ENCODE measurements at regions not wholly inside any gene's neighbourhood (a gene's known extent, or its start where the extent isn't known, plus 50 kb on each side); places are given as distances from the start of the nearest gene placed in this dataset.

GRCh38 chr19:23855676-23856075 is 59.0 kb upstream of the ZNF726 start:
- no peak overlapping the region for H3K27ac Mint-ChIP-seq
- peaks cover 86% of the 10 kb centered on the region for H3K9me3 Mint-ChIP-seq
- peak; percentile 76 for ATAC-seq
- H3K36me3 Mint-ChIP-seq = peaks cover 55% of the 10 kb centered on the region
- CTCF ChIA-PET = no interaction called here
- no peak overlapping the region for H3K4me3 Mint-ChIP-seq
- TF ChIP-seq CREM (CRISPR knock-in tag; IDR thresholded peaks at IDR 0.05) = no peak
- no peak for TF ChIP-seq ZBTB43 (CRISPR knock-in tag; IDR thresholded peaks at IDR 0.05)
- no peak for TF ChIP-seq ATF1 (CRISPR knock-in tag; IDR thresholded peaks at IDR 0.05)
- H3K27me3 Mint-ChIP-seq (ENCODE audit: low read depth) = peaks cover 3% of the 10 kb centered on the region
- POLR2A ChIA-PET = no interaction called here
- DNase-seq (ENCODE audit: low spot score) = peak; percentile 17
- H3K4me1 Mint-ChIP-seq = peaks cover 4% of the 10 kb centered on the region; the same call in 1 of the 2 replicates

- Mint-ChIP-seq H3K36me3 (peaks cover 68% of the 10 kb centered on the region), H3K27me3 (ENCODE audit: low read depth) (peaks cover 3% of the 10 kb centered on the region), H3K9me3 (peaks cover 97% of the 10 kb centered on the region), H3K4me1 (peaks cover 4% of the 10 kb centered on the region; the same call in 1 of the 2 replicates), H3K27ac (no peak overlapping the region), H3K4me3 (no peak overlapping the region)
- ChIA-PET CTCF (no interaction called here), POLR2A (no interaction called here)
- no peak for TF ChIP-seq ZNF219 (CRISPR knock-in tag; IDR thresholded peaks at IDR 0.05; ENCODE audit: borderline replicate concordance)
- TF ChIP-seq, protein P1, sequence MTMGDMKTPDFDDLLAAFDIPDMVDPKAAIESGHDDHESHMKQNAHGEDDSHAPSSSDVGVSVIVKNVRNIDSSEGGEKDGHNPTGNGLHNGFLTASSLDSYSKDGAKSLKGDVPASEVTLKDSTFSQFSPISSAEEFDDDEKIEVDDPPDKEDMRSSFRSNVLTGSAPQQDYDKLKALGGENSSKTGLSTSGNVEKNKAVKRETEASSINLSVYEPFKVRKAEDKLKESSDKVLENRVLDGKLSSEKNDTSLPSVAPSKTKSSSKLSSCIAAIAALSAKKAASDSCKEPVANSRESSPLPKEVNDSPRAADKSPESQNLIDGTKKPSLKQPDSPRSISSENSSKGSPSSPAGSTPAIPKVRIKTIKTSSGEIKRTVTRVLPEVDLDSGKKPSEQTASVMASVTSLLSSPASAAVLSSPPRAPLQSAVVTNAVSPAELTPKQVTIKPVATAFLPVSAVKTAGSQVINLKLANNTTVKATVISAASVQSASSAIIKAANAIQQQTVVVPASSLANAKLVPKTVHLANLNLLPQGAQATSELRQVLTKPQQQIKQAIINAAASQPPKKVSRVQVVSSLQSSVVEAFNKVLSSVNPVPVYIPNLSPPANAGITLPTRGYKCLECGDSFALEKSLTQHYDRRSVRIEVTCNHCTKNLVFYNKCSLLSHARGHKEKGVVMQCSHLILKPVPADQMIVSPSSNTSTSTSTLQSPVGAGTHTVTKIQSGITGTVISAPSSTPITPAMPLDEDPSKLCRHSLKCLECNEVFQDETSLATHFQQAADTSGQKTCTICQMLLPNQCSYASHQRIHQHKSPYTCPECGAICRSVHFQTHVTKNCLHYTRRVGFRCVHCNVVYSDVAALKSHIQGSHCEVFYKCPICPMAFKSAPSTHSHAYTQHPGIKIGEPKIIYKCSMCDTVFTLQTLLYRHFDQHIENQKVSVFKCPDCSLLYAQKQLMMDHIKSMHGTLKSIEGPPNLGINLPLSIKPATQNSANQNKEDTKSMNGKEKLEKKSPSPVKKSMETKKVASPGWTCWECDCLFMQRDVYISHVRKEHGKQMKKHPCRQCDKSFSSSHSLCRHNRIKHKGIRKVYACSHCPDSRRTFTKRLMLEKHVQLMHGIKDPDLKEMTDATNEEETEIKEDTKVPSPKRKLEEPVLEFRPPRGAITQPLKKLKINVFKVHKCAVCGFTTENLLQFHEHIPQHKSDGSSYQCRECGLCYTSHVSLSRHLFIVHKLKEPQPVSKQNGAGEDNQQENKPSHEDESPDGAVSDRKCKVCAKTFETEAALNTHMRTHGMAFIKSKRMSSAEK (CRISPR knock-in tag; IDR thresholded peaks at IDR 0.05; ENCODE audit: borderline replicate concordance) = no peak
- TF ChIP-seq AR (CRISPR knock-in tag; IDR thresholded peaks at IDR 0.05) = no peak
- ATAC-seq = no peak
- no peak for DNase-seq (ENCODE audit: low spot score)
Observed at GRCh38 chr19:23851966-23852365, 62.7 kb upstream of the ZNF726 start.

DNA sequence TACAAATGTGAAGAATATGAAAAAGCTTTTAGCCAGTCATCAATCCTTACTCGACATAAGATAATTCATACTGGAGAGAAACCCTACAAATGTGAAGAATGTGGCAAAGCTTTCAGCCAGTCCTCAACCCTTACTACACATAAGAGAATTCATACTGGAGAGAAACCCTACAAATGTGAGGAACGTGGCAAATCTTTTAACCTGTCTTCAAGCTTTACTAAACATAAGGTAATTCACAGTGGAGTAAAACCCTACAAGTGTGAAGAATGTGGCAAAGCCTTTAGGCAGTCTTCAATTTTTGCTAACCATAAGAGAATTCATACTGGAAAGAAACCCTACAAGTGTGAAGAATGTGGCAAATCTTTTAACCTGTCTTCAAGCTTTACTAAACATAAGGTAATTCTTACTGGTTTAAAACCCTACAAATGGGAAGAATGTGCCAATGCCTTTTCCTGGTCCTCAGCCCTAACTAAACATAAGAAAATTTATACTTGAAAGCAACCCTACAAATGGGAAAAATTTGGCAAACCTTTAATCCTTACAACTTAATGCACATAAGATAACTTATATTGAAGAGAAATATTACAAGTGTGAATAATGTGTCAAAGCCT is 74.1 kb upstream of the ZNF681 start:
- no peak for ATAC-seq
- H3K9me3 Mint-ChIP-seq = peaks cover 84% of the 10 kb centered on the region
- ChIA-PET CTCF (no interaction called here), POLR2A (interaction anchor here (0.5 kb wide), 1 partner anchor 22 kb away, joined by 3 read pairs; no protein-coding TSS in a partner anchor)
- peaks cover 83% of the 10 kb centered on the region for H3K36me3 Mint-ChIP-seq
- peaks cover 15% of the 10 kb centered on the region for H3K27me3 Mint-ChIP-seq (ENCODE audit: low read depth)
- no peak overlapping the region for H3K4me3 Mint-ChIP-seq
- H3K27ac Mint-ChIP-seq = no peak overlapping the region
- H3K4me1 Mint-ChIP-seq = no peaks in the 10 kb centered on the region
- no peak for DNase-seq (ENCODE audit: low spot score)
- TF ChIP-seq NR3C1 (CRISPR knock-in tag; conservative IDR thresholded peaks at IDR 0.05; ENCODE audit: low read depth) (no peak), ATF1 (CRISPR knock-in tag; IDR thresholded peaks at IDR 0.05) (no peak), ZNF138 (CRISPR knock-in tag; conservative IDR thresholded peaks at IDR 0.05) (no peak), ELF4 (CRISPR knock-in tag; IDR thresholded peaks at IDR 0.05; ENCODE audit: low read depth) (no peak), USF2 (CRISPR knock-in tag; IDR thresholded peaks at IDR 0.05) (no peak), RELA (CRISPR knock-in tag; IDR thresholded peaks at IDR 0.05; ENCODE audit: borderline replicate concordance) (no peak), ZNF396 (CRISPR knock-in tag; IDR thresholded peaks at IDR 0.05; ENCODE audit: borderline replicate concordance) (no peak), ZNF219 (CRISPR knock-in tag; IDR thresholded peaks at IDR 0.05; ENCODE audit: borderline replicate concordance) (no peak), FOXJ3 (CRISPR knock-in tag; IDR thresholded peaks at IDR 0.05; ENCODE audit: borderline replicate concordance) (no peak)
- TF ChIP-seq, protein P2, sequence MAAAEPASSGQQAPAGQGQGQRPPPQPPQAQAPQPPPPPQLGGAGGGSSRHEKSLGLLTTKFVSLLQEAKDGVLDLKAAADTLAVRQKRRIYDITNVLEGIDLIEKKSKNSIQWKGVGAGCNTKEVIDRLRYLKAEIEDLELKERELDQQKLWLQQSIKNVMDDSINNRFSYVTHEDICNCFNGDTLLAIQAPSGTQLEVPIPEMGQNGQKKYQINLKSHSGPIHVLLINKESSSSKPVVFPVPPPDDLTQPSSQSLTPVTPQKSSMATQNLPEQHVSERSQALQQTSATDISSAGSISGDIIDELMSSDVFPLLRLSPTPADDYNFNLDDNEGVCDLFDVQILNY (CRISPR knock-in tag; IDR thresholded peaks at IDR 0.05) = no peak
- TF ChIP-seq, protein P3, sequence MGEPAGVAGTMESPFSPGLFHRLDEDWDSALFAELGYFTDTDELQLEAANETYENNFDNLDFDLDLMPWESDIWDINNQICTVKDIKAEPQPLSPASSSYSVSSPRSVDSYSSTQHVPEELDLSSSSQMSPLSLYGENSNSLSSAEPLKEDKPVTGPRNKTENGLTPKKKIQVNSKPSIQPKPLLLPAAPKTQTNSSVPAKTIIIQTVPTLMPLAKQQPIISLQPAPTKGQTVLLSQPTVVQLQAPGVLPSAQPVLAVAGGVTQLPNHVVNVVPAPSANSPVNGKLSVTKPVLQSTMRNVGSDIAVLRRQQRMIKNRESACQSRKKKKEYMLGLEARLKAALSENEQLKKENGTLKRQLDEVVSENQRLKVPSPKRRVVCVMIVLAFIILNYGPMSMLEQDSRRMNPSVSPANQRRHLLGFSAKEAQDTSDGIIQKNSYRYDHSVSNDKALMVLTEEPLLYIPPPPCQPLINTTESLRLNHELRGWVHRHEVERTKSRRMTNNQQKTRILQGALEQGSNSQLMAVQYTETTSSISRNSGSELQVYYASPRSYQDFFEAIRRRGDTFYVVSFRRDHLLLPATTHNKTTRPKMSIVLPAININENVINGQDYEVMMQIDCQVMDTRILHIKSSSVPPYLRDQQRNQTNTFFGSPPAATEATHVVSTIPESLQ (CRISPR knock-in tag; IDR thresholded peaks at IDR 0.05) = no peak

Data from WTC11 (cell line).